Keratinocyte (primary cell): ENCODE measurements at regions not wholly inside any gene's neighbourhood (a gene's known extent, or its start where the extent isn't known, plus 50 kb on each side); places are given as distances from the start of the nearest gene placed in this dataset.

Experiments
- DNase-seq: peaks from one replicate; pipeline ENCODE4 v3.0.0-alpha.2; 2011; ENCODE audit warnings: low read depth, missing footprints, low spot score
- FAIRE-seq: peaks from 2 replicates; lab custom pipeline; 2011; peaks lifted over from hg19 to GRCh38; lab: Jason Lieb, UNC
- H2AFZ ChIP-seq: 2 replicates; pipeline ENCODE4 v1.6.0; 2012; ENCODE audit warnings: low read length, control low read depth, inconsistent platforms; ENCODE audit not compliant: control insufficient read depth
- H3K27ac ChIP-seq: 2 replicates; pipeline ENCODE4 v1.5.1; 2011; ENCODE audit warnings: low read length; ENCODE audit not compliant: control insufficient read depth, insufficient read depth
- H3K27me3 ChIP-seq: 3 replicates; pipeline ENCODE4 v1.6.0; 2011; ENCODE audit warnings: low read length; ENCODE audit not compliant: control insufficient read depth, insufficient read depth; ENCODE audit errors: extremely low read depth
- H3K36me3 ChIP-seq, 2 experiments: 2 replicates in 1 of 2; 3 replicates in 1 of 2; pipeline ENCODE4 v1.5.1; 2011; ENCODE audit warnings: low read length in 2 of 2, mild to moderate bottlenecking in 1 of 2; ENCODE audit not compliant: control insufficient read depth in 2 of 2, insufficient read depth in 2 of 2; ENCODE audit errors: extremely low read depth in 1 of 2
- H3K4me1 ChIP-seq: 3 replicates; pipeline ENCODE4 v1.5.1; 2011; ENCODE audit warnings: low read length; ENCODE audit not compliant: control insufficient read depth, insufficient read depth; ENCODE audit errors: extremely low read depth
- H3K4me2 ChIP-seq: 3 replicates; pipeline ENCODE4 v1.6.0; 2011; ENCODE audit warnings: low read depth, low read length; ENCODE audit not compliant: control insufficient read depth, insufficient read depth; ENCODE audit errors: extremely low read depth
- H3K4me3 ChIP-seq, 3 experiments: fragments of 200-600 bp in 1 of 3; sonication (generic) in 1 of 3; 2 replicates in 2 of 3; 3 replicates in 1 of 3; pipeline ENCODE4 v1.5.1; 2011 to 2016; ENCODE audit warnings: low read length in 3 of 3, mild to moderate bottlenecking in 3 of 3, control low read depth in 2 of 3, inconsistent platforms in 1 of 3, low read depth in 1 of 3, mixed read lengths in 1 of 3, mixed run types in 1 of 3, moderate library complexity in 1 of 3; ENCODE audit not compliant: control insufficient read depth in 2 of 3, insufficient read depth in 2 of 3; ENCODE audit errors: extremely low read depth in 1 of 3
- H3K79me2 ChIP-seq: 2 replicates; pipeline ENCODE4 v1.6.0; 2012; ENCODE audit warnings: low read length; ENCODE audit not compliant: control insufficient read depth, insufficient read depth
- H3K9ac ChIP-seq: 3 replicates; pipeline ENCODE4 v1.6.0; 2011; ENCODE audit warnings: low read length; ENCODE audit not compliant: control insufficient read depth, insufficient read depth; ENCODE audit errors: extremely low read depth
- H3K9me1 ChIP-seq: 3 replicates; pipeline ENCODE4 v1.6.0; 2011; ENCODE audit warnings: low read length; ENCODE audit not compliant: control insufficient read depth, insufficient read depth; ENCODE audit errors: extremely low read depth
- H3K9me3 ChIP-seq: 2 replicates; pipeline ENCODE4 v1.5.1; 2012; ENCODE audit warnings: low read depth, low read length; ENCODE audit not compliant: control insufficient read depth
- H4K20me1 ChIP-seq: 3 replicates; pipeline ENCODE4 v1.6.0; 2011; ENCODE audit warnings: low read length; ENCODE audit not compliant: control insufficient read depth, insufficient read depth; ENCODE audit errors: extremely low read depth
- EZH2 ChIP-seq: IDR thresholded peaks from one replicate; pipeline ENCODE4 v1.6.1; 2012; ENCODE audit warnings: inconsistent platforms, mild to moderate bottlenecking, low read length, moderate library complexity
- dilution Hi-C: fragments of 300-500 bp; cut with MboI; formaldehyde crosslinking; loops from one replicate; pipeline ENCODE4 v1.7.0; 2020; ENCODE audit warnings: low sequenced_read_pairs; ENCODE audit not compliant: extremely low pct_ligation_motif_present
- TF ChIP-seq, protein P1 (sequence below), 3 experiments: IDR thresholded peaks in 1 of 3; conservative IDR thresholded peaks in 1 of 3; optimal IDR thresholded peaks in 1 of 3; 2 replicates in 2 of 3; 3 replicates in 1 of 3; pipeline versions ENCODE3 to v1.5.1; 2011; ENCODE audit warnings: low read length in 3 of 3, mild to moderate bottlenecking in 3 of 3, moderate library complexity in 2 of 3, control low read depth in 1 of 3, inconsistent platforms in 1 of 3; ENCODE audit not compliant: insufficient read depth in 2 of 3; ENCODE audit errors: extremely low read depth in 1 of 3

DNA sequence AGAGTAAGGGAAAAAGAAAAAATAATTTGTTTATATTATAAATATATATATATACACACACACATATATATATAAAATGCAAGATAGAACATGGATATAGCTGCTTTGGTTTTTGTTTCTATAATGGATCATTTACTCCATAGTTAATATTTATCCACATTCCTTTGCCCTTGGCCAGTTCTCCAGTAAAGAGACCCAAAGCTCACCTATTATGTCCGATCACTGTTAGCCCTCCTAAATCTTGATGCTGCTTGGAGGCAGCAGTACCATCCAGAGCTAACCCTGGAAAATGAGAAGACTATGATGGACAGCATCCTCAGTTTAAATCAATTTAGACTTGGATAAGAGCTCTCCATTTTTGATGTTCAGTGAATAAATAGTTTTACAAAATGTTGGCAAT, 407.7 kb downstream of the PLPP3 start:
- TF ChIP-seq, protein P1, sequence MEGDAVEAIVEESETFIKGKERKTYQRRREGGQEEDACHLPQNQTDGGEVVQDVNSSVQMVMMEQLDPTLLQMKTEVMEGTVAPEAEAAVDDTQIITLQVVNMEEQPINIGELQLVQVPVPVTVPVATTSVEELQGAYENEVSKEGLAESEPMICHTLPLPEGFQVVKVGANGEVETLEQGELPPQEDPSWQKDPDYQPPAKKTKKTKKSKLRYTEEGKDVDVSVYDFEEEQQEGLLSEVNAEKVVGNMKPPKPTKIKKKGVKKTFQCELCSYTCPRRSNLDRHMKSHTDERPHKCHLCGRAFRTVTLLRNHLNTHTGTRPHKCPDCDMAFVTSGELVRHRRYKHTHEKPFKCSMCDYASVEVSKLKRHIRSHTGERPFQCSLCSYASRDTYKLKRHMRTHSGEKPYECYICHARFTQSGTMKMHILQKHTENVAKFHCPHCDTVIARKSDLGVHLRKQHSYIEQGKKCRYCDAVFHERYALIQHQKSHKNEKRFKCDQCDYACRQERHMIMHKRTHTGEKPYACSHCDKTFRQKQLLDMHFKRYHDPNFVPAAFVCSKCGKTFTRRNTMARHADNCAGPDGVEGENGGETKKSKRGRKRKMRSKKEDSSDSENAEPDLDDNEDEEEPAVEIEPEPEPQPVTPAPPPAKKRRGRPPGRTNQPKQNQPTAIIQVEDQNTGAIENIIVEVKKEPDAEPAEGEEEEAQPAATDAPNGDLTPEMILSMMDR (optimal IDR thresholded peaks at IDR 0.05 in 1 of 3, IDR thresholded peaks at IDR 0.05 in 1 of 3, conservative IDR thresholded peaks at IDR 0.05 in 1 of 3; ENCODE audit: extremely low read depth in 1 of 3, insufficient read depth in 2 of 3, low read length in 3 of 3) = no peak
- TF ChIP-seq EZH2 = no peak
- Histone ChIP-seq H4K20me1 (no peaks in the 10 kb centered on the region), H3K36me3 (no peaks in the 10 kb centered on the region), H3K4me2 (no peak overlapping the region), H2AFZ (no peak overlapping the region), H3K4me1 (no peaks in the 10 kb centered on the region), H3K9me3 (no peaks in the 10 kb centered on the region), H3K27ac (no peak overlapping the region), H3K79me2 (no peaks in the 10 kb centered on the region), H3K9me1 (no peaks in the 10 kb centered on the region), H3K4me3 (no peak overlapping the region), H3K9ac (no peak overlapping the region), H3K27me3 (no peaks in the 10 kb centered on the region)
- DNase-seq = no peak
- dilution Hi-C loops = no loop called here
- FAIRE-seq = no peak

DNA sequence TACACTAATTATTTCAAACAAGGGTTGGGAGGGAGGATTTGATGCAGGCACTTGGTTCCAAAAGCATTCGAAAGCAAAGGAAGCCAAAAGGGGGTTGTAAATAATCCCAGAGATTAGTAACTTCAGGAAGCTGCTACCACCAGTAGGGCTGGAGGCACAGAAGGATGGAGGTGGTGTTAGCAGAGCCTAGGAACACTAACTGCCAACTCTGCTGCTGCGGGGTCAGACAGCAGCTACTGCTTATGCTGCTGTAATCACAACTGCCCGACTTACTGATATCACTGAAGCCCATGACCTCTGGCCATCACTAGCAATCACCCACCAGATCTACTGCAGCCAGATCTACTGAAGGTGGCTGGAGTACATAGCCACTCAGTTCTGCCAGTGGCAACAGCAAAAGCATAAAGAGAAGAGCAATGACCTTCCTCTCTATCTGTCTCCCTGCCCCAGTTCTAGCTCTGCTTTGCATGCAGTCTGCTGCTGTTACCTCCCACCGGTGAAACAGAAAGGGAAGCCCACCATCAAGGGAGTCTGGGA, 408.5 kb downstream of the PLPP3 start:
- Histone ChIP-seq H3K79me2 (no peaks in the 10 kb centered on the region), H4K20me1 (no peaks in the 10 kb centered on the region), H3K4me3 (no peak overlapping the region), H3K27ac (no peak overlapping the region), H3K4me2 (no peak overlapping the region), H3K9me3 (no peaks in the 10 kb centered on the region), H3K4me1 (no peaks in the 10 kb centered on the region), H3K9me1 (no peaks in the 10 kb centered on the region), H2AFZ (no peak overlapping the region), H3K9ac (no peak overlapping the region), H3K36me3 (no peaks in the 10 kb centered on the region), H3K27me3 (no peaks in the 10 kb centered on the region)
- DNase-seq (no peak), FAIRE-seq (no peak)
- dilution Hi-C loops = no loop called here
- TF ChIP-seq, protein P1 (optimal IDR thresholded peaks at IDR 0.05 in 1 of 3, IDR thresholded peaks at IDR 0.05 in 1 of 3, conservative IDR thresholded peaks at IDR 0.05 in 1 of 3; ENCODE audit: extremely low read depth in 1 of 3, insufficient read depth in 2 of 3, low read length in 3 of 3) = no peak
- TF ChIP-seq EZH2 = no peak
